T follicular helper cell (primary cell): ENCODE measurements at regions not wholly inside any gene's neighbourhood (a gene's known extent, or its start where the extent isn't known, plus 50 kb on each side); places are given as distances from the start of the nearest gene placed in this dataset.
"Not testable (repeated sequence)": the region's sequence is repeated elsewhere in the genome, so short reads cannot be mapped to it uniquely, and the experiment has no call there.

Source experiments
- DNase-seq: peaks from one replicate; pipeline ENCODE4 v3.0.0-alpha.2; 2020; ENCODE audit warnings: low read depth

DNA sequence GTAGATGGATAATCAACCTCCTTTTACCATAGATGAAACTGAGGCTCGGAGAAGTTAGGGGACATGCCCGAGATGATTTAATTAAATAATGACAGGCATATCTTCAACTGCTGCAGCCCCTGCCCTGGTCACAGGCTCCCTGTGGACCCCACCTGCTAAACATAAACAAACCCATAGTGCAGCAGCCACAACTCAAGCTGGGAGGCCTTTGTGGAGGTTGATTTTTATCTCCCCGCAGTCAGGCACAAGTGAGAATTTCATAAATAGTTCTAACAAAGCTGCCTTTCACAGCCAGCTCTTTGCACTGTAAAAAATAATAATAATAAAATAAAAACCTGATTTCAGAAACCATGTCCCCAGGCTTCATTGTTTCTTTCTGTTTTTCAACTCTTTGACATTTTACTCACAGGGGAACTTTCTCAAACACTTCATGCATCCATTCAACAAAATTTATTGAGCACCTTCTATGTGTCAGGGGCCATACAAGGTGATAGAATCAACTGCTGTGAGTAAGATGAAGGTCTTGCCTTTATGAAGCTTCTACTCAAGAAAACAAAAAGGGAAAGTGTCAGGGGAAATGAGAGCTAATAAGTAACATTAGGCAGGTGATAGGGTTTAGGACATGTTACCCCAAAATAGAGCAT lies 393.6 kb upstream of the PROK2 start:
- DNase-seq = no peak

DNA sequence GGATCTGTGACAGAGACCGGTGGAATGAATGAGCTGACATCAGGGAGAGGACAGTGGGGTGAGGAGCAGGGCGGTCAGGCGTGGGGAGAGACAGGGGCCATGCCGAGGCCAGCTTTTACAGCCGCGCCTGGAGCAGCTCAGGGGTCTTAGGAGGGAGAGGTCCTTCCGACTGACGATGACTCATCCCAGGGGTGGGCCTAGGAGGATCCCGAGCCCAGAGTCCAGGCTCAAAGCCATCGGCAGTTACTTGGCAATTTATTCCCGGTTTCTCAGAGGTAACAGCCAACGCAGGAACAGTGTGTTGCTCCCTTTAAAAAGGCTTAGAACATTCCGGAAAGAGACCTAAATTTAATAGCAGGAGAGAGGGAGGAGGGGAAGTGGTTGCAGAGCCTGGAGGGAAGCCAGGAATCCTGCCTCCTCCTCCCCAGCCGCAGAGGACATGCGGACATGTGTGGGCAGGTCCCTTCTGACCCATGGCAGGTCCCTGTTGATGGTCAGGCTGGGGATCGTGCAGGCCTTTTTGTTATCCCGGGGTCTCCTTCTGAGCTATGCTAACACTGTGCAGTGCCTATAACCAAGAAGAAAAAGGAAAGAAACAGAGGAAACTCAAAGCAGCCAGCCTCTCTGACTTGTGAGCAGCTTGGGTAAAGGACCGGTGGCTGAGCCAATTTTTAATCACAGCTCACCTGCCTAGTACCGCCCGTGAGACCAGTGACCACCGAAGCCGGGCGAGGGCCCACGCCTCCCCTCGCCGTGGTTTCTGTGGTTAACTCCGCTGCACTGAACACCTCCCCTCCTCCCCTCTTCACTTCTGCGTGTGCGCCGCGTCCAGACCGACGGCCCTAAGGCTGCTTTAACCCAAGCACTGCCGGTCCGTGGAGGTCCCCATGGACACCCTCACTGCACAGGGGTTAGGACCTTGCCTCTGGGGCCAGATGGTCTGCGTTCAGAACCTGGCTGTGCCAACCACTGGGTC lies 392.4 kb upstream of the PROK2 start:
- no peak for DNase-seq

DNA sequence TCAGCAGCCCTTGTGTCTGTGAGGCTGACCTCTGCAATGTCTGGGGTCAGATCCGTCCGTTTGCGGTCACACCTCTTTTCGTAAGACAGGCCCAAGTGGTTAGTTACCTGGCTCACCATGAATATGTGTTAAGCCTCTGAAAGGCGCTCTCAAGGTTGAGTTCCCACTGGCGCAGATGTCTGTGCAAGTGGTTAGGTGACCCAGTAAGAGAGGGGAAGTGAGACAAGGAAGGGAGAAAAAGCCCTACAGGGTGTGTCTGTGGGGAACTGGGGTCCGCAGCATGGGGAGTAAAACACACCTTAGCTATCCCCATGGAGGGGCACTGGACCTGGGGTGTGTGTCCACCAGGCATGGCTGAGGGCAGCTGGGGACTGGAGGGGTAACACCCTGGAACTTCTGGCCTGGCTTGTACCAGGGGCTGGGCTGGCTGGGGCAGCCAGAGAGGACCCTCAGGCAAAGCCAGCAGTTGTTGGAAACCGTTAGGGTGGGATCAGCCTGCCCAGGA lies 391.6 kb upstream of the PROK2 start:
- no peak for DNase-seq

- no peak for DNase-seq
Measured at GRCh38 chr3:72175296-72175858, 390.4 kb upstream of the PROK2 start.

- DNase-seq = no peak
Measured at GRCh38 chr3:72174890-72175289, 389.9 kb upstream of the PROK2 start.

- no peak for DNase-seq
Measured at GRCh38 chr3:72174040-72174439, 389.1 kb upstream of the PROK2 start.

DNA sequence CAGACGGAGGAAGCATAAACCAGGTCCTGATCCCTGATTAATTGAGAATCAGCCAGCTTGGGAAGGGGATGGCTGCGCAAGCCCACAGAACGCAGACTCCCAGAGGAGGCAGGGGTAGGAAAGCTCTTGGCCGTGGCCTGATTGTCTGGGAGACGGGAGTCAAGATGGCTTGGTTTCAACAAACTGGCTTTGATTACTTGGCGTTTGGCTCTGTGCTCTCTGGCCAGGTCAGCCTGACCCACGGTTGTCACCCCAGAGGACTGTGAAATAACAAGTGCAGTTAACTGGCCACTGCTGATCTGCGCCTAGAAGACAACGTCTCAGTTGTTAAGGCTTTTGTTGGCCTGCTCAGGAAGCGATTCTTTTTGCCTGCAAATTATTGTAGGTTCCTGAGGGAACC lies 387.0 kb upstream of the PROK2 start:
- no peak for DNase-seq

DNA sequence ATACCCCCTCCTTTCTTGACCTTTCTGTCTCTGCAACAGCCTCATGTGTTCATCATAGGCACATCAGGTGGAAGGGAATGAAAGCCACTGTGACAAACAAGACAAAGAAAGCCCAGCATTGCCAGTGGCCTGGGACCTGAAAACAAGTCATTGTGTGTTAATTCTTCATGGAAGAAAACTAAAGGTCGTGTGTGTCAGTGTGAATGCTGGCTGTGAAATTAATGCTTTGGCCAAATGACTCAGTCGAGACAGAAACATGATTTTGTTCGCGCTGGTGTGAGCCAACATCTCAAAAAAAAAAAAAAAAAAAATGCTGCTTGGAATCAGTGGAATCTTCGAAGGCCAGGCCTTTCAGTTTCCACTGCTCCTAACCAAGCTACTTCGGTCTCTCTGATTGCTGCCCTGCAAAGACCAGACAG lies 386.5 kb upstream of the PROK2 start:
- no peak for DNase-seq

- DNase-seq = no peak
Measured at GRCh38 chr3:72169561-72170472, 384.9 kb upstream of the PROK2 start.

- DNase-seq = no peak
Measured at GRCh38 chr3:72169120-72169519, 384.2 kb upstream of the PROK2 start.

GRCh38 chr3:72165808-72166207 lies 380.9 kb upstream of the PROK2 start:
- DNase-seq = no peak

GRCh38 chr3:72165317-72165716 lies 380.4 kb upstream of the PROK2 start:
- DNase-seq = no peak

GRCh38 chr3:72164635-72164978 lies 379.7 kb upstream of the PROK2 start:
- no peak for DNase-seq

GRCh38 chr3:72163809-72164634 lies 379.1 kb upstream of the PROK2 start:
- no peak for DNase-seq

DNA sequence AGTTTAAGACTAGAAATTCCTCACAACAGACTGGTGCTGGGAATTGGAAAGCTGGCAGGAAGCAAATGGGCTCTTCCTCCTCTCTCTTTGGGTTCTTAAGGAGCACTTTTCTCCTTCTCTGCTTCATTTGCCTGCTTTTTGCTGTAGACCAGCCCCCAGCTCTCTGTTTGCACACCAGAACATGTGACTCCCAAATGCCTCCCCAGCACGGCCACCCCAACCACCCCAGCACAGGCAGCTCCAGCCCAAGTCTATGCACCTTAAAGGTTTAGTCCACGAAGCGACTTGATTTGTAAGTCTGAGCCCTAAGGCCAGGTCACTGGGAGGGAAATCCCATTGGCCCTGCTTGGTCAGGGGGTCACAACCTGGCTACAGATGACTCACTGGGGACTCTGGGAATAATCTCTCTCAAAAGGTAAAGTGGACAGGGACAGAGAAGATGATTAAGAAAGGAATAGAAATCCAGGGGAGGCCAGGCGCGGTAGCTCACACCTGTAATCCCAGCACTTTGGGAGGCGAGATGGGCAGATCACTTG lies 377.8 kb upstream of the PROK2 start:
- DNase-seq = no peak

GRCh38 chr3:72161881-72162595 lies 377.1 kb upstream of the PROK2 start:
- DNase-seq = no peak

- DNase-seq = not testable (repeated sequence)
Measured at GRCh38 chr3:72161285-72161684, 376.3 kb upstream of the PROK2 start.

GRCh38 chr3:72160351-72160750 lies 375.4 kb upstream of the PROK2 start:
- no peak for DNase-seq

DNA sequence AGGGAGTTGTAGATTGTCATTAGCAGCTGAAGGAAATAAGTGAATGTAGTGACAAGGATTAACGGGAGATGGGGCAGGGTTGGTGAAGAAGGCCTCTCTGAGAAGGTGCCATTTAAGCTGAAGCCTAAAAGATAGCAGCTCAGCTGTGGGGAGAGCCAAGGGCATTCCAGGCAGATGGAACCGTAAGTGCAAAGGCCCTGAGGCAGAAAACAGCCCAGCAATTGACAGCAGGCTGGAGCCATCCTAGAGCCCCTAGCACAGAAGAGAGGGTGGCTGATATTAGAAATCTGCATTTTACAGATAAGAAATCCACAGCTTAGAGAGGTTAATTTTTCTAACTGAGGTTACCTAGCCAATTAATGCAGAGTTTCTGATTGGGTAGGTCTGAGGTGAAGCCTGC lies 374.5 kb upstream of the PROK2 start:
- no peak for DNase-seq
